ENCODE measurements at regions not wholly inside any gene's neighbourhood (a gene's known extent, or its start where the extent isn't known, plus 50 kb on each side); places are given as distances from the start of the nearest gene placed in this dataset.

- no peaks in the 10 kb centered on the region for H3K4me1 ChIP-seq
- intact Hi-C loops (cut with DNase I; ENCODE audit: low total_unique reads) = no loop called here
Measured at GRCh38 chr6:8904754-8905153, 469.4 kb upstream of the SLC35B3 start.

GRCh38 chr6:8900056-8900455 is 464.7 kb upstream of the SLC35B3 start:
- H3K4me3 ChIP-seq = no peak overlapping the region
- H3K27ac ChIP-seq = no peak overlapping the region
- H3K27me3 ChIP-seq = no peaks in the 10 kb centered on the region
- no peak for DNase-seq
- H3K4me1 ChIP-seq = no peaks in the 10 kb centered on the region
- no peaks in the 10 kb centered on the region for H3K36me3 ChIP-seq
- H3K9me3 ChIP-seq = no peaks in the 10 kb centered on the region
- no peak for TF ChIP-seq POLR2A (IDR thresholded peaks at IDR 0.05)
- TF ChIP-seq CTCF (IDR thresholded peaks at IDR 0.05) = no peak
- intact Hi-C loops (cut with DNase I; ENCODE audit: low total_unique reads) = no loop called here

More at GRCh38 chr6:8904754-8905153, 469.4 kb upstream of the SLC35B3 start:
- no peak for DNase-seq
- Histone ChIP-seq H3K27me3 (no peaks in the 10 kb centered on the region), H3K36me3 (no peaks in the 10 kb centered on the region), H3K27ac (no peak overlapping the region), H3K4me3 (no peak overlapping the region), H3K9me3 (no peaks in the 10 kb centered on the region)
- TF ChIP-seq POLR2A (IDR thresholded peaks at IDR 0.05) (no peak), CTCF (IDR thresholded peaks at IDR 0.05) (no peak)

GRCh38 chr6:8889514-8889913 is 454.2 kb upstream of the SLC35B3 start:
- Histone ChIP-seq H3K9me3 (no peaks in the 10 kb centered on the region), H3K4me1 (no peaks in the 10 kb centered on the region), H3K27ac (no peak overlapping the region), H3K4me3 (no peak overlapping the region), H3K36me3 (no peaks in the 10 kb centered on the region), H3K27me3 (no peaks in the 10 kb centered on the region)
- intact Hi-C loops (cut with DNase I; ENCODE audit: low total_unique reads) = no loop called here
- TF ChIP-seq POLR2A (IDR thresholded peaks at IDR 0.05) = no peak
- TF ChIP-seq CTCF (IDR thresholded peaks at IDR 0.05) = no peak
- no peak for DNase-seq

GRCh38 chr6:8888468-8888867 is 453.1 kb upstream of the SLC35B3 start:
- Histone ChIP-seq H3K36me3 (no peaks in the 10 kb centered on the region), H3K27me3 (no peaks in the 10 kb centered on the region), H3K27ac (no peak overlapping the region), H3K4me3 (no peak overlapping the region), H3K9me3 (no peaks in the 10 kb centered on the region), H3K4me1 (no peaks in the 10 kb centered on the region)
- no peak for TF ChIP-seq CTCF (IDR thresholded peaks at IDR 0.05)
- TF ChIP-seq POLR2A (IDR thresholded peaks at IDR 0.05) = no peak
- intact Hi-C loops (cut with DNase I; ENCODE audit: low total_unique reads) = no loop called here
- DNase-seq = no peak

- Histone ChIP-seq H3K9me3 (no peaks in the 10 kb centered on the region), H3K36me3 (no peaks in the 10 kb centered on the region), H3K27me3 (no peaks in the 10 kb centered on the region), H3K4me1 (no peaks in the 10 kb centered on the region), H3K4me3 (no peak overlapping the region), H3K27ac (no peak overlapping the region)
- no peak for DNase-seq
- TF ChIP-seq CTCF (IDR thresholded peaks at IDR 0.05) (no peak), POLR2A (IDR thresholded peaks at IDR 0.05) (no peak)
- intact Hi-C loops (cut with DNase I; ENCODE audit: low total_unique reads) = no loop called here
Measured at GRCh38 chr6:8881663-8882062, 446.3 kb upstream of the SLC35B3 start.

All from uterus (tissue), 3 donors.